ENCODE measurements at regions not wholly inside any gene's neighbourhood (a gene's known extent, or its start where the extent isn't known, plus 50 kb on each side); places are given as distances from the start of the nearest gene placed in this dataset.

- TF ChIP-seq CTCF (IDR thresholded peaks at IDR 0.05; ENCODE audit: low read length, missing control alignments), result no peak
- DNase-seq (ENCODE audit: low read depth), result no peak
- no peak overlapping the region for H3K4me3 ChIP-seq (replicated peaks; ENCODE audit: low read depth, low read length)
Observed at GRCh38 chr17:13735444-13735843, 133.7 kb upstream of the HS3ST3A1 start.

- no peak for TF ChIP-seq CTCF (IDR thresholded peaks at IDR 0.05; ENCODE audit: low read length, missing control alignments)
- no peak overlapping the region for H3K4me3 ChIP-seq (replicated peaks; ENCODE audit: low read depth, low read length)
- DNase-seq (ENCODE audit: low read depth), result no peak
Observed at GRCh38 chr17:13735861-13736260, 134.1 kb upstream of the HS3ST3A1 start.

- H3K4me3 ChIP-seq (replicated peaks; ENCODE audit: low read depth, low read length), result no peak overlapping the region
- DNase-seq (ENCODE audit: low read depth), result peak; percentile 80
- no peak for TF ChIP-seq CTCF (IDR thresholded peaks at IDR 0.05; ENCODE audit: low read length, missing control alignments)
Observed at GRCh38 chr17:13736916-13737315, 135.2 kb upstream of the HS3ST3A1 start.

GRCh38 chr17:13740686-13741085, 139.0 kb upstream of the HS3ST3A1 start:
- no peak for DNase-seq (ENCODE audit: low read depth)
- no peak overlapping the region for H3K4me3 ChIP-seq (replicated peaks; ENCODE audit: low read depth, low read length)
- no peak for TF ChIP-seq CTCF (IDR thresholded peaks at IDR 0.05; ENCODE audit: low read length, missing control alignments)

GRCh38 chr17:13741744-13742143, 140.0 kb upstream of the HS3ST3A1 start:
- DNase-seq (ENCODE audit: low read depth), result no peak
- no peak overlapping the region for H3K4me3 ChIP-seq (replicated peaks; ENCODE audit: low read depth, low read length)
- no peak for TF ChIP-seq CTCF (IDR thresholded peaks at IDR 0.05; ENCODE audit: low read length, missing control alignments)

- H3K4me3 ChIP-seq (replicated peaks; ENCODE audit: low read depth, low read length), result no peak overlapping the region
- no peak for TF ChIP-seq CTCF (IDR thresholded peaks at IDR 0.05; ENCODE audit: low read length, missing control alignments)
- DNase-seq (ENCODE audit: low read depth), result no peak
Observed at GRCh38 chr17:13743906-13744305, 142.2 kb upstream of the HS3ST3A1 start.

GRCh38 chr17:13746404-13746803, 144.7 kb upstream of the HS3ST3A1 start:
- H3K4me3 ChIP-seq (replicated peaks; ENCODE audit: low read depth, low read length), result no peak overlapping the region
- TF ChIP-seq CTCF (IDR thresholded peaks at IDR 0.05; ENCODE audit: low read length, missing control alignments), result no peak
- DNase-seq (ENCODE audit: low read depth), result no peak
